ENCODE measurements at regions not wholly inside any gene's neighbourhood (a gene's known extent, or its start where the extent isn't known, plus 50 kb on each side); places are given as distances from the start of the nearest gene placed in this dataset.

GRCh38 chr11:92605667-92606066, 363.8 kb upstream of the MTNR1B start:
- Mint-ChIP-seq H3K4me1 (no peaks in the 10 kb centered on the region), H3K36me3 (ENCODE audit: insufficient read depth in 1 of 3, low read depth in 3 of 3) (no peaks in the 10 kb centered on the region), H3K27ac (no peak overlapping the region), H3K4me3 (no peak overlapping the region), H3K27me3 (ENCODE audit: low read depth) (no peaks in the 10 kb centered on the region), H3K9me3 (no peaks in the 10 kb centered on the region)
- Histone ChIP-seq H3K79me2 (ENCODE audit: insufficient read depth, low read length) (no peaks in the 10 kb centered on the region), H3K56ac (ENCODE audit: insufficient read length, low read depth, low read length) (no peak overlapping the region), H2AFZ (ENCODE audit: low read length) (no peak overlapping the region), H3K18ac (ENCODE audit: insufficient read length, low read depth, low read length) (no peak overlapping the region), H3K23ac (ENCODE audit: insufficient read length, low read depth, low read length) (no peak overlapping the region), H3T11ph (ENCODE audit: low read length) (no peak overlapping the region), H2BK5ac (ENCODE audit: insufficient read length, low read length) (no peak overlapping the region), H3K23me2 (ENCODE audit: insufficient read length, low read depth, low read length, poor library complexity, severe bottlenecking) (no peaks in the 10 kb centered on the region), H3K14ac (ENCODE audit: insufficient read depth, low read length) (no peak overlapping the region), H2BK120ac (ENCODE audit: low read depth, low read length, poor library complexity, severe bottlenecking) (no peak overlapping the region), H3K4me2 (ENCODE audit: insufficient read depth, insufficient read length, low read length) (no peak overlapping the region), H4K91ac (ENCODE audit: insufficient read length, low read depth, low read length) (no peak overlapping the region), H3K27me3 (ENCODE audit: insufficient read depth, low read length) (no peaks in the 10 kb centered on the region), H2BK15ac (ENCODE audit: low read depth, low read length) (no peak overlapping the region), H3K79me1 (ENCODE audit: insufficient read depth, low read depth, low read length, poor library complexity, severe bottlenecking) (no peaks in the 10 kb centered on the region), H4K8ac (replicated peaks; ENCODE audit: insufficient read length, low read depth, low read length) (no peak overlapping the region), H4K5ac (ENCODE audit: insufficient read length, low read depth, low read length) (no peak overlapping the region), H2BK20ac (ENCODE audit: low read depth, low read length, poor library complexity, severe bottlenecking) (no peak overlapping the region), H3K4me1 (ENCODE audit: insufficient read depth, low read length) (no peaks in the 10 kb centered on the region), H2AK5ac (ENCODE audit: insufficient read length, low read length) (no peak overlapping the region), H4K20me1 (ENCODE audit: control insufficient read depth, insufficient read depth, insufficient read length) (no peaks in the 10 kb centered on the region), H3K4ac (ENCODE audit: low read depth, low read length) (no peak overlapping the region), H2BK12ac (ENCODE audit: insufficient read length, low read depth, low read length) (no peak overlapping the region), H3K9me3 (ENCODE audit: control insufficient read depth, low read depth, low read length) (no peaks in the 10 kb centered on the region), H3K9ac (ENCODE audit: extremely low read depth, insufficient read length, low read length) (no peak overlapping the region), H3K27ac (ENCODE audit: insufficient read length, low read depth, low read length) (no peak overlapping the region)
- TF ChIP-seq CTCF (conservative IDR thresholded peaks at IDR 0.05) = no peak
- no peak for DNase-seq
- no CpG with 5 or more reads among the region's 2 CpGs for WGBS (ENCODE audit: extremely low coverage, insufficient read length, low lambda C conversion rate)
